GM20000 (cell line): ENCODE measurements at regions not wholly inside any gene's neighbourhood (a gene's known extent, or its start where the extent isn't known, plus 50 kb on each side); places are given as distances from the start of the nearest gene placed in this dataset.

Experiments
- DNase-seq: peaks from one replicate; pipeline ENCODE4 v3.0.0; 2012; ENCODE audit warnings: low spot score
- CTCF ChIP-seq: IDR thresholded peaks from 2 replicates; pipeline ENCODE4 v1.5.1; 2012; ENCODE audit warnings: mild to moderate bottlenecking, control low read depth; ENCODE audit errors: extremely low read depth, missing control alignments

DNA sequence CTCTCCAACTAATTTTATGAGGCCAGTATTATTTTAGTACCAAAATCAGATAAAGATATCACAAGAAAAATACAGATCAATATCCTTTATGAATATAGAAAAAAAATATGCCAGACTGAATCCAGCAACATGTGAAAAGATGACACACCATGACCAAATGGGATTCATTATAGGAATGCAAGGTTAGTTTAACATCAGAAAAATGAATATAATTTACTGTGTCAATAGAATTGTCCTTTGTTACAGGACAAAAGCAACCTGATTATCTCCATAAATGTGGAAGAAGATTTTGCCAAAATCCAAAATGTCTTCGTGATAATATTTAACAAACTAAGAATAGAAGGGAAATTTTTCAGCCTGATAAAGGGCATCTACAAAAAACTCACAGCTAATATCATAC lies 66.4 kb upstream of the DAB2 start:
- DNase-seq = no peak
- TF ChIP-seq CTCF = no peak

DNA sequence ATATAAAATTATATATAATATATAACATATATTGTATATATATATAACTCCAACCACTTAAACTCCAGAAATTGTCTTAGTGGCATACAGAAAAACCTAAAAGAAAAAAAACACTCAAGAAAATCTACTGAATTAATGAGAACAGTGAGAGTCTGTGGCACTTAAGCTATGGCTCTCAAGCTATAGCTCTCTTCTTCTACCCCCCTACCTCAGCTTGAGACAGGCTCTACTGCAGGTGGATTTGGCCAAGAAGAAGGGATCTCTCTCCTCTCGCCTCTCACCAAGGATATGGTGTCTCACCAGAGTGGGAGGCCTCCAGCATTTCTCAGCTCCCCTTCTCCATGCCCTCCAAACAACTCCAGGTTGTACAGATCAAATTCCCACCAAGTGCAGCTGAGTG lies 64.5 kb upstream of the DAB2 start:
- TF ChIP-seq CTCF = no peak
- DNase-seq = no peak

- no peak for TF ChIP-seq CTCF
- DNase-seq = no peak
These were observed 62.0 kb upstream of the DAB2 start for GRCh38 chr5:39486790-39487189.

DNA sequence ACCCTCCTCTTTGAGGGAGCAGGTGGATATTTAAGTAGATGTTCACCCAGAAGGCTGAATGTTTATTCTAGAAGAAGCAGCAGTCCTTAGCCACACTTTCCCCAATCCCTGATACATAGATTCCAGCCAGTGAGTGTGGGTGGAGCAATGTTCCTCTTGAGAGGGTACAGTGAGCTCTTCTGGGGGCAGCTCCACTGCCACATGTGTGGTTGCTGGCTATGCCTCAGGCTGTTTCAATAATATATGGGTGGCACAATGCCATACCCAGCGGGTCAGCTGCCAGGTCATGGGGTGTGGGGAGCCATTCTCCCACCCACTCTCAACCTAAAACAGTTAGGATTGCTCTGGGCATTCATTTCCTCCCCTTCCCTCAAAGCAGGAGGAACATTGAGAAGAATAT lies 61.6 kb upstream of the DAB2 start:
- no peak for TF ChIP-seq CTCF
- no peak for DNase-seq

- DNase-seq = no peak
- no peak for TF ChIP-seq CTCF
These were observed 60.3 kb upstream of the DAB2 start for GRCh38 chr5:39485079-39485478.

DNA sequence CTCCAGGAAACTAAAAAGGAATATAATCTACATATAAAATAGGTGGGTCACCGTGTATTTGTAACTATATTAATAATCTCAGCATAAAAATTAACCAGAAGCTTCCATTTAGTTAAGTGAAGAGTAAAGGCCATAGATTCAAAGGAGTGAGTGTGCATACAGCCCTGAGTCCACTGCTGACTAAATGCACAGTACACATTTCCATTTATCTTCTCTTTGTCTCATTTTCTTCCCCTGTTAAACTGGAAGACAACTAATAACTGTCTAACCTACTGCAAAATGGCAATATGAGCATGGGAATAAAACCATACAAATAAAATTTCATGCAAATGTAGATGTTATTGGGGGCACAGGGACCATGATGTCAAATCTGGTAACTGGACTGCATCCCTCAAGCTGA lies 59.9 kb upstream of the DAB2 start:
- no peak for DNase-seq
- no peak for TF ChIP-seq CTCF

DNA sequence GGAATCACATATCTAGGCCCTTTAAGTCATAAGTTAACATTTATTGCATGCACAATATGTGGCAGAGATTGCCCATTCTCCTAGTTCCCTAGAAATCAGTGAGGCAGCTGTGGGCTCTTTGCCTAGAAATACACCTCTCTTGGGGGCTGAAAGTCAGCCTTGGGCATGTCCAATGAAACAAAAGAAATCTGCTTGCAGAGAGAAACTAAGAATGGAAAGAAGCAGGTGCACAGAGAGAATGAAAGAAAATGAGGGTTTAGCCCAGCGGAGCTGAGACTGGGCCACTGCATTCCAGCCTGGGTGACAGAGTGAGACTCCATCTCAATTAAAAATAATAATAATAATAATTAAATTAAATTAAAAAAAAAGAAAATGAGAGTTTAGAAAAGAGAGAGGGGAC lies 57.3 kb upstream of the DAB2 start:
- no peak for TF ChIP-seq CTCF
- no peak for DNase-seq
